H1 (cell line): ENCODE measurements at regions not wholly inside any gene's neighbourhood (a gene's known extent, or its start where the extent isn't known, plus 50 kb on each side); places are given as distances from the start of the nearest gene placed in this dataset.

ENCODE experiments used
- CEBPB ChIP-seq: IDR thresholded peaks from 2 replicates; pipeline ENCODE4 v1.6.1; 2012; ENCODE audit warnings: low read depth, low read length
- EP300 ChIP-seq, 2 experiments: IDR thresholded peaks; 1 replicate in 1 of 2; 2 replicates in 1 of 2; pipeline ENCODE4 v1.6.1; 2011 to 2012; ENCODE audit warnings: low read depth in 2 of 2, low read length in 2 of 2, mild to moderate bottlenecking in 2 of 2, borderline replicate concordance in 1 of 2, inconsistent platforms in 1 of 2, moderate library complexity in 1 of 2
- MAFK ChIP-seq: IDR thresholded peaks from 2 replicates; pipeline ENCODE4 v1.6.1; 2012; ENCODE audit warnings: low read depth, mild to moderate bottlenecking, improper control_type of control experiment, low read length
- POLR2A ChIP-seq, 2 experiments: IDR thresholded peaks; 1 replicate in 1 of 2; 2 replicates in 1 of 2; pipeline ENCODE4 v1.6.1; 2011; ENCODE audit warnings: low read depth in 2 of 2, low read length in 2 of 2, mild to moderate bottlenecking in 2 of 2; ENCODE audit errors: control extremely low read depth in 1 of 2
- RAD21 ChIP-seq, 2 experiments: IDR thresholded peaks in 1 of 2; conservative IDR thresholded peaks in 1 of 2; 2 replicates each; pipeline ENCODE4 v1.6.1; 2011; ENCODE audit warnings: low read depth in 2 of 2, low read length in 2 of 2, improper control_type of control experiment in 1 of 2, inconsistent platforms in 1 of 2, mild to moderate bottlenecking in 1 of 2, moderate library complexity in 1 of 2
- RFX5 ChIP-seq: IDR thresholded peaks from 2 replicates; pipeline ENCODE4 v1.6.1; 2011; ENCODE audit warnings: low read depth, low read length, improper control_type of control experiment, borderline replicate concordance
- SP1 ChIP-seq: IDR thresholded peaks from 2 replicates; pipeline ENCODE4 v1.6.1; 2011; ENCODE audit warnings: low read depth, low read length
- TF ChIP-seq, protein P1 (sequence below), 3 experiments: IDR thresholded peaks; 1 replicate in 2 of 3; 2 replicates in 1 of 3; pipeline versions ENCODE4 v1.5.1 to v1.6.1; 2011; ENCODE audit warnings: low read length in 3 of 3, mild to moderate bottlenecking in 3 of 3, inconsistent platforms in 2 of 3, low read depth in 1 of 3, moderate library complexity in 1 of 3; ENCODE audit not compliant: insufficient read depth in 1 of 3; ENCODE audit errors: control extremely low read depth in 1 of 3

DNA sequence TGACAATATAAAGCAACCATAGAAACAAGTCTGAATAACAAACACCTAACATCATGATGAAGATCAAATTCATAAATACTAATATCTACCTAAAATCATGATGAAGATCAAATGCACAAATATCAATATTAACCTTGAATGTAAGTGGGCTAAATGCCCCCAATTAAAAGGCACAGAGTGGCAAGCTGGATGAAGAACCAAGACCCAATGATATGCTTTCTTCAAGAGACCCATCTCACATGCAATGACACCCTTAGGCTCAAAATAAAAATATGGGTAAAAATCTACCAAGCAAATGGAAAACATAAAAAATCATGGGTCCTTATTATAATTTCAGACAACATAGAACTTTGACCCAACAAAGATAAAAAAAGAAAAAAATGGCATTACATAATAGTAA is 578.5 kb upstream of the PTCHD4 start:
- TF ChIP-seq RFX5 (no peak), CEBPB (no peak), POLR2A (IDR thresholded peaks at IDR 0.05; ENCODE audit: control extremely low read depth in 1 of 2, low read depth in 2 of 2, low read length in 2 of 2) (no peak), MAFK (no peak), RAD21 (IDR thresholded peaks at IDR 0.05 in 1 of 2, conservative IDR thresholded peaks at IDR 0.05 in 1 of 2; ENCODE audit: low read depth in 2 of 2, low read length in 2 of 2) (no peak), EP300 (IDR thresholded peaks at IDR 0.05; ENCODE audit: borderline replicate concordance in 1 of 2, low read depth in 2 of 2, low read length in 2 of 2) (no peak), SP1 (no peak)
- TF ChIP-seq, protein P1, sequence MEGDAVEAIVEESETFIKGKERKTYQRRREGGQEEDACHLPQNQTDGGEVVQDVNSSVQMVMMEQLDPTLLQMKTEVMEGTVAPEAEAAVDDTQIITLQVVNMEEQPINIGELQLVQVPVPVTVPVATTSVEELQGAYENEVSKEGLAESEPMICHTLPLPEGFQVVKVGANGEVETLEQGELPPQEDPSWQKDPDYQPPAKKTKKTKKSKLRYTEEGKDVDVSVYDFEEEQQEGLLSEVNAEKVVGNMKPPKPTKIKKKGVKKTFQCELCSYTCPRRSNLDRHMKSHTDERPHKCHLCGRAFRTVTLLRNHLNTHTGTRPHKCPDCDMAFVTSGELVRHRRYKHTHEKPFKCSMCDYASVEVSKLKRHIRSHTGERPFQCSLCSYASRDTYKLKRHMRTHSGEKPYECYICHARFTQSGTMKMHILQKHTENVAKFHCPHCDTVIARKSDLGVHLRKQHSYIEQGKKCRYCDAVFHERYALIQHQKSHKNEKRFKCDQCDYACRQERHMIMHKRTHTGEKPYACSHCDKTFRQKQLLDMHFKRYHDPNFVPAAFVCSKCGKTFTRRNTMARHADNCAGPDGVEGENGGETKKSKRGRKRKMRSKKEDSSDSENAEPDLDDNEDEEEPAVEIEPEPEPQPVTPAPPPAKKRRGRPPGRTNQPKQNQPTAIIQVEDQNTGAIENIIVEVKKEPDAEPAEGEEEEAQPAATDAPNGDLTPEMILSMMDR (IDR thresholded peaks at IDR 0.05; ENCODE audit: control extremely low read depth in 1 of 3, insufficient read depth in 1 of 3, low read depth in 1 of 3, low read length in 3 of 3), result no peak
